MCF 10A (cell line): ENCODE measurements at regions not wholly inside any gene's neighbourhood (a gene's known extent, or its start where the extent isn't known, plus 50 kb on each side); places are given as distances from the start of the nearest gene placed in this dataset.

Source experiments
- BruUV-seq: library from RNA; stranded (reverse); fragments of 400-500 nt; replicated peaks from 2 replicates; lab custom pipeline; 2021; lab: Mats Ljungman, UMichigan
- CTCF ChIA-PET: fragments of 300-600 bp; sonication (Branson Sonifier 250); formaldehyde crosslinking; extraction: SDS; loops from one replicate; lab custom pipeline; 2021; ENCODE audit warnings: antibody characterized with exemption, inconsistent platforms; lab: Yijun Ruan, JAX
- POLR2A ChIA-PET: fragments of 300-600, 350-650 bp; sonication (Branson Sonifier 250); formaldehyde crosslinking; extraction: SDS; loops from one replicate; lab custom pipeline; 2020; ENCODE audit warnings: antibody characterized with exemption, inconsistent platforms; lab: Yijun Ruan, JAX
- DNase-seq: peaks from one replicate; pipeline ENCODE4 v3.0.0-alpha.2; 2018; ENCODE audit not compliant: unreplicated experiment
- H3K27ac Mint-ChIP-seq: one replicate; pipeline ENCODE4 v1.8.0; 2022; ENCODE audit warnings: mild to moderate bottlenecking, low read depth, mixed read lengths; ENCODE audit not compliant: unreplicated experiment
- H3K27me3 Mint-ChIP-seq: one replicate; pipeline ENCODE4 v1.8.0; 2022; ENCODE audit warnings: mixed read lengths; ENCODE audit not compliant: insufficient read depth, unreplicated experiment
- H3K36me3 Mint-ChIP-seq: one replicate; pipeline ENCODE4 v1.8.0; 2022; ENCODE audit warnings: mild to moderate bottlenecking, moderate library complexity, mixed read lengths; ENCODE audit not compliant: insufficient read depth, unreplicated experiment
- H3K4me1 Mint-ChIP-seq: one replicate; pipeline ENCODE4 v1.8.0; 2022; ENCODE audit warnings: mixed read lengths; ENCODE audit not compliant: insufficient read depth, unreplicated experiment
- H3K4me3 Mint-ChIP-seq: one replicate; pipeline ENCODE4 v1.8.0; 2022; ENCODE audit warnings: mild to moderate bottlenecking, moderate library complexity, mixed read lengths; ENCODE audit not compliant: unreplicated experiment
- H3K9me3 Mint-ChIP-seq: one replicate; pipeline ENCODE4 v1.8.0; 2022; ENCODE audit warnings: mixed read lengths; ENCODE audit not compliant: unreplicated experiment
- intact Hi-C: fragments of 100-400 bp; cut with micrococcal nuclease; formaldehyde crosslinking; loops from 2 replicates; pipeline ENCODE4 v1.14.1; 2022
- TF ChIP-seq, protein P1 (sequence below): fragments of 200-600 bp; IDR thresholded peaks from one replicate; pipeline ENCODE4 v1.8.0; 2022; ENCODE audit warnings: antibody characterized with exemption, mild to moderate bottlenecking; ENCODE audit not compliant: unreplicated experiment

DNA sequence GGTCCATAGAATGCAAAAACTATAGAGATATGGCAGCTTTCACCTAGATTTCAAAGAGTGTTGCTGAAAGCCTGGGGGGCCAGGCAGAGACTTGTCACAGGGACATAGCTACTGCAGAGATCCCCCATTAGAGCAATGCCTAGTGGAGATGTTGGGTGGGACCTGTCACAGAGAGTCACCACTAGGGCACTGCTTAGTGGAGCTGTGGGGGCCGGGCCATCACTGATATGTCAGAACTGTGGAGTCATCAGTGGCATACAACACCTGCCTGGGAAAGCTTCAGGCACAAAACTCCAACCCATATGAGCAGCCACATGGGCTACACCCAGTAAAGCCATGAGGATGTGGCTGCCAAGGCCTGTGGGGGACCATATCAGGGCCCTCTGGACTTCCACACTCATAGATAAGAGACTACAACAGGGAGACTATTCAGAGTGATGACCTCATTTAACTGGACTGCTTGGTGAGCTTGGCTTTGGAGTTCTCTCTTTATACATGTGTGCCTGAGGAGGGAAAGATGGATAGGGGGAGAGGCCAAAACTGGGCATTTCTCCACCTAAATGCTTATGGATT, 176.3 kb downstream of the ZNF621 start:
- DNase-seq, result no peak
- Mint-ChIP-seq H3K27me3 (peaks cover 11% of the 10 kb centered on the region), H3K36me3 (no peaks in the 10 kb centered on the region), H3K4me1 (no peaks in the 10 kb centered on the region), H3K27ac (no peak overlapping the region), H3K9me3 (peaks cover 21% of the 10 kb centered on the region), H3K4me3 (no peak overlapping the region)
- intact Hi-C loops, result no loop called here
- ChIA-PET POLR2A (no interaction called here), CTCF (interaction anchor here (0.5 to 0.6 kb wide), 2 partner anchors 54 to 85 kb away, joined by 3 read pairs; no protein-coding TSS in a partner anchor)
- no TSS peak for BruUV-seq
- TF ChIP-seq, protein P1, sequence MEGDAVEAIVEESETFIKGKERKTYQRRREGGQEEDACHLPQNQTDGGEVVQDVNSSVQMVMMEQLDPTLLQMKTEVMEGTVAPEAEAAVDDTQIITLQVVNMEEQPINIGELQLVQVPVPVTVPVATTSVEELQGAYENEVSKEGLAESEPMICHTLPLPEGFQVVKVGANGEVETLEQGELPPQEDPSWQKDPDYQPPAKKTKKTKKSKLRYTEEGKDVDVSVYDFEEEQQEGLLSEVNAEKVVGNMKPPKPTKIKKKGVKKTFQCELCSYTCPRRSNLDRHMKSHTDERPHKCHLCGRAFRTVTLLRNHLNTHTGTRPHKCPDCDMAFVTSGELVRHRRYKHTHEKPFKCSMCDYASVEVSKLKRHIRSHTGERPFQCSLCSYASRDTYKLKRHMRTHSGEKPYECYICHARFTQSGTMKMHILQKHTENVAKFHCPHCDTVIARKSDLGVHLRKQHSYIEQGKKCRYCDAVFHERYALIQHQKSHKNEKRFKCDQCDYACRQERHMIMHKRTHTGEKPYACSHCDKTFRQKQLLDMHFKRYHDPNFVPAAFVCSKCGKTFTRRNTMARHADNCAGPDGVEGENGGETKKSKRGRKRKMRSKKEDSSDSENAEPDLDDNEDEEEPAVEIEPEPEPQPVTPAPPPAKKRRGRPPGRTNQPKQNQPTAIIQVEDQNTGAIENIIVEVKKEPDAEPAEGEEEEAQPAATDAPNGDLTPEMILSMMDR, result no peak

DNA sequence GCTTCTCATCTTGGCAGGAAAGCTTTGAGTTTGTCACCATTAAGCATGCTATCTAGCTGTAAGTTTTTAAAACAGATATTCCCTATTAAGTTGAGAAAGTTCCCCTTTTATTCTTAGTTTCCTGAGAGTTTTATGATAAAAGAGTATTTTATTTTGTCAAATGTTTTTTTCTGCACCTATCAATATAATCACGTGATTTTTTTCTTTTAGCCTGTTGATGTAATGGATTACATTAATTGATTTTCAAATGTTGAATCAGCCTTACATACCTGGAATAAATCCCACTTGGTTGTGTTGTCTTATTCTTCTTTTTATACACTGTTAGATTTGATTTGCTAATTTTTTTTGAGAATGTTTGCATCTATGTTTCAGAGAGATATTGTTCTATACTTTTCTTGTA, 179.5 kb downstream of the ZNF621 start:
- peaks cover 21% of the 10 kb centered on the region for H3K9me3 Mint-ChIP-seq
- H3K36me3 Mint-ChIP-seq, result no peaks in the 10 kb centered on the region
- POLR2A ChIA-PET, result no interaction called here
- TF ChIP-seq, protein P1, result no peak
- CTCF ChIA-PET, result no interaction called here
- DNase-seq, result no peak
- BruUV-seq, result no TSS peak
- H3K4me1 Mint-ChIP-seq, result no peaks in the 10 kb centered on the region
- no peak overlapping the region for H3K4me3 Mint-ChIP-seq
- no peak overlapping the region for H3K27ac Mint-ChIP-seq
- H3K27me3 Mint-ChIP-seq, result peaks cover 8% of the 10 kb centered on the region
- intact Hi-C loops, result no loop called here

DNA sequence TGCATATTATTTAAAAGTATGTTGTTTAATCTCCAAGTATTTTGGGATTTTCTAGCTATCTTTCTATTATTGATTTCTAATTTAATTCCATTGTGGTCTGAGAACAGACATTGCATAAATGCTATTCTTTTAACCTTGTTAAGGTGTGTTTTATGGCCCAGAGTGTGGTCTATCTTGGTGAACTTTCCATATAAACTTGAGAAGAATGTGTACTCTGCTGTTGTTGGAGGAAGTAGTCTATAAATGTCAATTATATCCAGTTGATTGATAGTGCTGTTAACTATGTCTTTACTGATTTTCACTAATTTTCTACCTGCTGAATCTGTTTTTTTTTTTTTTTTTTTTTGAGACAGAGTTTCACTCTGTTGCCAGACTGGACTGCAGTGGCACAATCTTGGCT, 180.9 kb downstream of the ZNF621 start:
- intact Hi-C loops, result no loop called here
- no TSS peak for BruUV-seq
- no peak overlapping the region for H3K27ac Mint-ChIP-seq
- CTCF ChIA-PET, result no interaction called here
- H3K4me3 Mint-ChIP-seq, result no peak overlapping the region
- peaks cover 21% of the 10 kb centered on the region for H3K9me3 Mint-ChIP-seq
- no peak for DNase-seq
- no peaks in the 10 kb centered on the region for H3K27me3 Mint-ChIP-seq
- no peaks in the 10 kb centered on the region for H3K4me1 Mint-ChIP-seq
- no peaks in the 10 kb centered on the region for H3K36me3 Mint-ChIP-seq
- POLR2A ChIA-PET, result no interaction called here
- TF ChIP-seq, protein P1, result no peak

DNA sequence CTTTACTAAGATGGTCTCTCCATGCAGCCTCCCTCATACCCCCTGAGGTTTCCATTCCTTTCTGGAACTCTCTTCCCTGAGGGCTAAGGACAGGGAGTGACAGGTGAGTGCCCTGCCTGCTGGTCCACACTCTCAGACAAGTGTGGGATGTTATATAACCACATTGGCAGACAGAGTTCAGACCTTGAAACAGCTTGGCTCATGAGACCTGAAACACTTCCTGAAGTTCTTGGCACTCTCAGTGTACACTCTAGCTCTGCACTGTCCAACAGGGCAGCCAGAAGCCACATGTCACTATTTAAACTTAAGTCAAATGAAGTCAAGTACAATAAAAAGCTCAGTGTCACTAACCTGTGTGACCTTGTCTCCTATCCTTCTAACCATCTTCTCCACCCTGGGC, 188.5 kb downstream of the ZNF621 start:
- H3K27ac Mint-ChIP-seq, result no peak overlapping the region
- H3K27me3 Mint-ChIP-seq, result no peaks in the 10 kb centered on the region
- TF ChIP-seq, protein P1, result no peak
- H3K4me1 Mint-ChIP-seq, result peaks cover 15% of the 10 kb centered on the region
- ChIA-PET CTCF (interaction anchor here (0.5 kb wide), 1 partner anchor 489 kb away, joined by 3 read pairs; no protein-coding TSS in a partner anchor), POLR2A (interaction anchor here (0.7 kb wide), 1 partner anchor 482 kb away, joined by 3 read pairs; no protein-coding TSS in a partner anchor)
- H3K4me3 Mint-ChIP-seq, result no peak overlapping the region
- DNase-seq, result no peak
- intact Hi-C loops, result no loop called here
- H3K9me3 Mint-ChIP-seq, result no peaks in the 10 kb centered on the region
- H3K36me3 Mint-ChIP-seq, result no peaks in the 10 kb centered on the region
- BruUV-seq, result no TSS peak
